ENCODE measurements at regions not wholly inside any gene's neighbourhood (a gene's known extent, or its start where the extent isn't known, plus 50 kb on each side); places are given as distances from the start of the nearest gene placed in this dataset.
"Not testable (repeated sequence)": the region's sequence is repeated elsewhere in the genome, so short reads cannot be mapped to it uniquely, and the experiment has no call there.

DNA sequence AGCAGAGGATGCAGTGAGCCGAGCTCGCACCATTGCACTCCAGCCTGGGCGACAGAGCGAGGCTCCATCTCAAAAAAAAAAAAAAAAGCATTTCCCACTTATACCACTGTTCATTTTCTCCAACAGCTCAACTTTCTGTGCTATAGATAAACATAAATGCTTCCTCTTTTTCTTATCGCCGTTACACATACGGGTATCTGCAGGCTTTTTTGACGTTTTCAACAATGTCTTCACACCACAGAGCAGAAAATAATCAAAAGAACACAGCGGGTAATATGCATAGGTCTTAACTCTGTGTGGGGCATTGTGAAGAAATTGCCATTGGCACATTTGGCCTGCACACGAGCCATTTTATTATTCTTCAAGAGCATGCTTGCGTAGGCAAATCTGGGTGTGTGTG lies 86.4 kb downstream of the CAPZA3 start:
- ChIA-PET POLR2A (no interaction called here), CTCF (no interaction called here)
- peaks cover 4% of the 10 kb centered on the region for H3K9me3 Mint-ChIP-seq
- no peak overlapping the region for H3K4me3 Mint-ChIP-seq
- DNase-seq = no peak
- H3K27ac Mint-ChIP-seq = no peak overlapping the region
- H3K4me1 Mint-ChIP-seq = no peaks in the 10 kb centered on the region
- no peaks in the 10 kb centered on the region for H3K27me3 Mint-ChIP-seq
- H3K36me3 Mint-ChIP-seq (ENCODE audit: low read depth) = no peaks in the 10 kb centered on the region

GRCh38 chr12:18825138-18825537 lies 87.2 kb downstream of the CAPZA3 start:
- H3K36me3 Mint-ChIP-seq (ENCODE audit: low read depth) = no peaks in the 10 kb centered on the region
- ChIA-PET POLR2A (no interaction called here), CTCF (no interaction called here)
- H3K27me3 Mint-ChIP-seq = no peaks in the 10 kb centered on the region
- no peak for DNase-seq
- no peak overlapping the region for H3K4me3 Mint-ChIP-seq
- no peaks in the 10 kb centered on the region for H3K4me1 Mint-ChIP-seq
- peaks cover 4% of the 10 kb centered on the region for H3K9me3 Mint-ChIP-seq
- no peak overlapping the region for H3K27ac Mint-ChIP-seq

DNA sequence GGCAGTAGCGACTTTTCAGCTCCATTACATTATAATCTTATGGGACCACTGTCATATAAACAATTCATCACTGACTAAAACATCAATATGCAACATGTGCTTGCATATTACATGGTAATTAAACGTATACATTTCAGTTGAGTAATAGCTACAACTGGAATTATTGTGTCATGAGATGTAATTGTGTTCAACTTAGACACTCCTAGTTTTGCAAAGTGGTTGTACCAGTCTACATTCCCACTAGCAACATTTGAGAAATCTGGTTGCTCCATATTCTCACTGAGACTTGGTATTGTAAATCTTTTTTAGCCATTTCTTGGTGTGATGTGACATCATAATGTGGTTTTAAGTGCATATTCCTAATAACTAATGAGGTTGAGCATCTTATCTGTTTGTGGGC lies 90.0 kb downstream of the CAPZA3 start:
- POLR2A ChIA-PET = no interaction called here
- CTCF ChIA-PET = no interaction called here

DNA sequence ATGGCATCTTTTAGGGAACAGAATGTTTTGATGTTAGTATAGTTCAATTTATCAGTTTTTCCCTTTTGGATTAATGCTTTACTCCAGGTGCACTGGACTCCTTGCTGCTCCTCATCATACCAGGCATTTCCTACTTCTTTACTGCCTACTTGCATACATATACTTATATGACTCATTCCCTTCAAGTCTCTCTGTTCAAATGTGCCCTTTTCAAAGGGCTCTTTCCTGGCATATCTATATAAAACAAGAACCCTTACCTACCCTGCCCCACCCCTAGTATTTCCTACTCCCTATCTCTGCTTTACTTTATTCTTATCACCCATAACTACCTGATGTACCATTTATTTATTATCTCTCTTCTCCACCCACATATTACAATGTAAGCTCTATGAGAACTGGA lies 90.6 kb downstream of the CAPZA3 start:
- no peaks in the 10 kb centered on the region for H3K4me1 Mint-ChIP-seq
- peaks cover 8% of the 10 kb centered on the region for H3K9me3 Mint-ChIP-seq
- H3K27me3 Mint-ChIP-seq = no peaks in the 10 kb centered on the region
- no peaks in the 10 kb centered on the region for H3K36me3 Mint-ChIP-seq (ENCODE audit: low read depth)
- H3K27ac Mint-ChIP-seq = no peak overlapping the region
- ChIA-PET POLR2A (no interaction called here), CTCF (no interaction called here)
- no peak overlapping the region for H3K4me3 Mint-ChIP-seq
- no peak for DNase-seq

More for the DNA sequence above, 90.0 kb downstream of the CAPZA3 start:
- no peaks in the 10 kb centered on the region for H3K27me3 Mint-ChIP-seq
- H3K27ac Mint-ChIP-seq = no peak overlapping the region
- H3K36me3 Mint-ChIP-seq (ENCODE audit: low read depth) = no peaks in the 10 kb centered on the region
- no peak for DNase-seq
- no peak overlapping the region for H3K4me3 Mint-ChIP-seq
- H3K9me3 Mint-ChIP-seq = peaks cover 6% of the 10 kb centered on the region
- H3K4me1 Mint-ChIP-seq = no peaks in the 10 kb centered on the region

DNA sequence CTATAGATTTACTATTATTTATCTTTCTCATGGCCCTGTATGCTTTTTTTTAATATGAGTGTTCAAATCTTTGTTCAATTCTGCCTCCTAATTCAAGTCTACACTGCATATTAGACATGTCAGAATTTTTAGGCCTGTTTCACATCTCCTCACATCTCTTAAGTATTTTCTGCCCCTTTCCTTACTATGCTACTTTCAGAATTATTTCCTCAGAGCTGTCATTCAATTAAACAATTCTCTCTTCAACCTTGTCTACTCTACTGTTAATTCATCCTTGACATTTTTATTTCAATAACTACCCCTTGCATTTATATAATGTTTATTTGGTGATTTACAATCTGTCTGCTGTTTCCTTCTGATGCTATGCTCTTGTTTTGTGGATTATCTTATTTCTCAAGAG lies 91.1 kb downstream of the CAPZA3 start:
- CTCF ChIA-PET = no interaction called here
- no peak for DNase-seq
- Mint-ChIP-seq H3K9me3 (peaks cover 8% of the 10 kb centered on the region), H3K27ac (no peak overlapping the region), H3K4me3 (no peak overlapping the region), H3K27me3 (no peaks in the 10 kb centered on the region), H3K36me3 (ENCODE audit: low read depth) (no peaks in the 10 kb centered on the region), H3K4me1 (no peaks in the 10 kb centered on the region)
- POLR2A ChIA-PET = no interaction called here

- CTCF ChIA-PET; H3K9me3 Mint-ChIP-seq; H3K4me1 Mint-ChIP-seq; POLR2A ChIA-PET; H3K27ac Mint-ChIP-seq; DNase-seq; H3K36me3 Mint-ChIP-seq (ENCODE audit: low read depth); H3K27me3 Mint-ChIP-seq; H3K4me3 Mint-ChIP-seq: not testable (repeated sequence)
Measured at GRCh38 chr12:18832932-18833331, 95.0 kb downstream of the CAPZA3 start.

GRCh38 chr12:18837025-18837424 lies 99.1 kb downstream of the CAPZA3 start:
- no peak for DNase-seq
- Mint-ChIP-seq H3K27ac (no peak overlapping the region), H3K4me3 (no peak overlapping the region), H3K36me3 (ENCODE audit: low read depth) (no peaks in the 10 kb centered on the region), H3K9me3 (peaks cover 9% of the 10 kb centered on the region), H3K27me3 (no peaks in the 10 kb centered on the region), H3K4me1 (no peaks in the 10 kb centered on the region)
- CTCF ChIA-PET = no interaction called here
- POLR2A ChIA-PET = no interaction called here

DNA sequence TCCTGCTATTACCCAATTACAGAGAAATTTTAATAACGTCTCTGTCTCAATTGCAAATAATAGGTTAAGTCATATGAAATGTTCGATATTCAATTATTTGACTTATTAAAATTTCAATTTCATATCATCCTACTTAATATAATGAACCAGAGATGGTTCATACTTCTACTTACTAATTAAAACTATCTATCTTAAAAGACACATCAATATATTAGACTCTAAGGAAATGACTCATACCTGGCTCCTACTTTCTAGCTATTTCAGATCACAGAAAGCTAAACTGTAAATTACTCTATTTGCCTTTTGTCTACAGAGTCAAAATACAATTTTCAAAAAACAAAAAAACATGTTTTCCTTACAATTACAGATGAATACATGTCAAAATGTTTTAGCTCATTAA lies 99.6 kb downstream of the CAPZA3 start:
- POLR2A ChIA-PET = no interaction called here
- DNase-seq = no peak
- H3K4me3 Mint-ChIP-seq = no peak overlapping the region
- H3K27me3 Mint-ChIP-seq = no peaks in the 10 kb centered on the region
- CTCF ChIA-PET = no interaction called here
- no peaks in the 10 kb centered on the region for H3K36me3 Mint-ChIP-seq (ENCODE audit: low read depth)
- H3K4me1 Mint-ChIP-seq = no peaks in the 10 kb centered on the region
- peaks cover 9% of the 10 kb centered on the region for H3K9me3 Mint-ChIP-seq
- no peak overlapping the region for H3K27ac Mint-ChIP-seq

DNA sequence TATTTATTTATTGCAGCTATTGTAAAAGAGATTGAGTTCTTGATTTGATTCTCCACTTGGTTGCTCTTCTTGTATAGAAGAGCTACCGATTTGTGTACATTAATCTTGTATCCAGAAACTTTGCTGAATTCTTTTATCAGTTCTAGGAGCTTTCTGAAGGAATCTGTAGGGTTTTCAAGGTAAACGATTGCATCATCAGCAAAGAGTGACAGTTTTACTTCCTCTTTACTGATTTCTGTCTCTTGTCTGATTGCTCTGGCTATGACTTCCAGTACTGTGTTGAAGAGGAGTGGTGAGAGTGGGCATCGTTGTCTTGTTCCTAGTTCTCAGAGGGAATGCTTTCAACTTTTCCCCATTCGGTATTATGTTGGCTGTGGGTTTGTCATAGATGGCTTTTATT lies 103.1 kb downstream of the CAPZA3 start:
- H3K4me3 Mint-ChIP-seq; H3K9me3 Mint-ChIP-seq; H3K4me1 Mint-ChIP-seq; POLR2A ChIA-PET; H3K27ac Mint-ChIP-seq; H3K27me3 Mint-ChIP-seq; DNase-seq; CTCF ChIA-PET; H3K36me3 Mint-ChIP-seq (ENCODE audit: low read depth): not testable (repeated sequence)

GRCh38 chr12:18849080-18849479 lies 111.2 kb downstream of the CAPZA3 start:
- DNase-seq = no peak
- H3K4me3 Mint-ChIP-seq = no peak overlapping the region
- H3K4me1 Mint-ChIP-seq = no peaks in the 10 kb centered on the region
- H3K27ac Mint-ChIP-seq = no peak overlapping the region
- H3K9me3 Mint-ChIP-seq = no peaks in the 10 kb centered on the region
- POLR2A ChIA-PET = no interaction called here
- no peaks in the 10 kb centered on the region for H3K36me3 Mint-ChIP-seq (ENCODE audit: low read depth)
- CTCF ChIA-PET = no interaction called here
- no peaks in the 10 kb centered on the region for H3K27me3 Mint-ChIP-seq

DNA sequence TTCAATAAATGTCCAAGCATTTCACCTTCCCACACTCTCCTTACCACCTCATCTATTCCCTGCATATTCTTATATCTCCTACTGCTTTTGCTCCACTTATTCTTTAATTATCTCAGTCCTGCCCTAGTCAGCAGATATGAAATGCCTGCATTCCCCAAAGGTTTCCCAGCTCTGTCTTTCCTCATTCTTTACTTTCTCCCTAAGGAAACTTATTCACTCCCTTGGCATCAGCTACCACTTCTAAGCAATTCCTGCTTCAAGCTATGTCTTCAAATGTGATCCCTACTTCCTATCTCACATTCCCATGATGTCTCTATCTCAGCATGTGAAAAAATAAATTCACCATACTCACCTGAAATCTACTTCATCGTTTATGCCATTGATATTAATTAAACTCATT lies 111.8 kb downstream of the CAPZA3 start:
- POLR2A ChIA-PET = no interaction called here
- Mint-ChIP-seq H3K36me3 (ENCODE audit: low read depth) (no peaks in the 10 kb centered on the region), H3K4me1 (no peaks in the 10 kb centered on the region), H3K4me3 (no peak overlapping the region), H3K9me3 (no peaks in the 10 kb centered on the region), H3K27me3 (no peaks in the 10 kb centered on the region), H3K27ac (no peak overlapping the region)
- CTCF ChIA-PET = no interaction called here
- DNase-seq = no peak

GRCh38 chr12:18850752-18851151 lies 112.8 kb downstream of the CAPZA3 start:
- no peak for DNase-seq
- POLR2A ChIA-PET = no interaction called here
- Mint-ChIP-seq H3K36me3 (ENCODE audit: low read depth) (no peaks in the 10 kb centered on the region), H3K4me3 (no peak overlapping the region), H3K27me3 (no peaks in the 10 kb centered on the region), H3K27ac (no peak overlapping the region), H3K9me3 (no peaks in the 10 kb centered on the region), H3K4me1 (no peaks in the 10 kb centered on the region)
- CTCF ChIA-PET = no interaction called here

DNA sequence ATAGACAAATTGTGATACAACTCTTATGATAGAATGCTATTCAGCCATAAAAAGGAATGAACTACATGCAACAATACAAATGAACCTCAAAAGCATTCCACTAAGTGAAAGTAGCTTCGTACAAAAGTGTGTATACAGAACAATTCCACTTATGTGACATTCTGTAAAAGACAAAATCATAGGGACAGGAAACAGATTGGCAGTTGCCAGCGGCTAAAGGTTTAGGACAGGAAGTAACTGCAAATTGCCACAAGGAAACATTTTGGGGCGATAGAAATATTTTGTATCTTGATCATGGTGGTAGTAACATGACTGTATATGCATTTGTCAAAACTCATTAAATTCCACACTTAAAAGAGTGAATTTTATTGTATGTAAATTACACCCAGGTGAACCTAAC lies 113.4 kb downstream of the CAPZA3 start:
- Mint-ChIP-seq H3K27ac (no peak overlapping the region), H3K4me1 (no peaks in the 10 kb centered on the region), H3K4me3 (no peak overlapping the region), H3K27me3 (no peaks in the 10 kb centered on the region), H3K36me3 (ENCODE audit: low read depth) (no peaks in the 10 kb centered on the region), H3K9me3 (no peaks in the 10 kb centered on the region)
- CTCF ChIA-PET = no interaction called here
- POLR2A ChIA-PET = no interaction called here
- DNase-seq = no peak

GRCh38 chr12:18853570-18854366 lies 115.8 kb downstream of the CAPZA3 start:
- no peak overlapping the region for H3K27ac Mint-ChIP-seq
- no peaks in the 10 kb centered on the region for H3K27me3 Mint-ChIP-seq
- H3K36me3 Mint-ChIP-seq (ENCODE audit: low read depth) = no peaks in the 10 kb centered on the region
- H3K9me3 Mint-ChIP-seq = no peaks in the 10 kb centered on the region
- no peak for DNase-seq
- no peaks in the 10 kb centered on the region for H3K4me1 Mint-ChIP-seq
- CTCF ChIA-PET = no interaction called here
- no peak overlapping the region for H3K4me3 Mint-ChIP-seq
- POLR2A ChIA-PET = no interaction called here

Data from activated CD4-positive, alpha-beta T cell treated with anti-CD3 and anti-CD28 coated beads, Interleukin-2, amount 10 ng/mL, durations not matched to agents 7 days and 5 days (primary cell).